CD8-positive, alpha-beta memory T cell (primary cell): ENCODE measurements at regions not wholly inside any gene's neighbourhood (a gene's known extent, or its start where the extent isn't known, plus 50 kb on each side); places are given as distances from the start of the nearest gene placed in this dataset.
"Not testable (repeated sequence)": the region's sequence is repeated elsewhere in the genome, so short reads cannot be mapped to it uniquely, and the experiment has no call there.

ENCODE experiments used
- CTCF ChIA-PET: fragments of 350-600 bp; sonication (Branson Sonifier 250); formaldehyde crosslinking; loops from one replicate; lab custom pipeline; 2021; ENCODE audit warnings: antibody characterized with exemption; lab: Charles Lee
- POLR2A ChIA-PET: fragments of 350-600 bp; sonication (Branson Sonifier 250); formaldehyde crosslinking; loops from one replicate; lab custom pipeline; 2021; ENCODE audit warnings: antibody characterized with exemption; lab: Charles Lee
- DNase-seq, 5 donors: peaks; one replicate each; pipeline versions ENCODE4 v3.0.0 to v3.0.0-alpha.2; 2020 to 2022; ENCODE audit warnings: mixed read lengths in 1 of 5
- H3K27ac ChIP-seq: one replicate; pipeline ENCODE4 v1.7.0; 2013; ENCODE audit warnings: low read depth, mild to moderate bottlenecking, low read length, moderate library complexity
- H3K27me3 ChIP-seq: 2 replicates; pipeline ENCODE4 v1.7.0; 2013; ENCODE audit warnings: low read length, mild to moderate bottlenecking; ENCODE audit not compliant: insufficient read depth, poor library complexity, severe bottlenecking
- H3K36me3 ChIP-seq: 2 replicates; pipeline ENCODE4 v1.7.0; 2013; ENCODE audit warnings: mild to moderate bottlenecking, low read length, moderate library complexity; ENCODE audit not compliant: insufficient read depth
- H3K4me1 ChIP-seq: 2 replicates; pipeline ENCODE4 v1.7.0; 2013; ENCODE audit warnings: mild to moderate bottlenecking, low read length, moderate library complexity; ENCODE audit not compliant: insufficient read depth
- H3K4me3 ChIP-seq: 2 replicates; pipeline ENCODE4 v1.7.0; 2013; ENCODE audit warnings: mild to moderate bottlenecking, low read length
- H3K9me3 ChIP-seq: 2 replicates; pipeline ENCODE4 v1.7.0; 2013; ENCODE audit warnings: mild to moderate bottlenecking, low read length
- H3K27ac Mint-ChIP-seq, 8 donors: one replicate each; pipeline ENCODE4 v1.8.0; 2020 to 2021; ENCODE audit warnings: mixed read lengths in 8 of 8, mild to moderate bottlenecking in 6 of 8, inconsistent platforms in 3 of 8, moderate library complexity in 3 of 8
- H3K27me3 Mint-ChIP-seq, 2 donors: one replicate each; pipeline ENCODE4 v1.8.0; 2020 to 2021; ENCODE audit warnings: mixed read lengths in 2 of 2, mild to moderate bottlenecking in 1 of 2, moderate library complexity in 1 of 2
- H3K36me3 Mint-ChIP-seq, 3 donors: one replicate each; pipeline ENCODE4 v1.8.0; 2020 to 2021; ENCODE audit warnings: mixed read lengths in 3 of 3, inconsistent platforms in 1 of 3, mild to moderate bottlenecking in 1 of 3
- H3K4me1 Mint-ChIP-seq, 3 donors: one replicate each; pipeline ENCODE4 v1.8.0; 2020 to 2021; ENCODE audit warnings: mixed read lengths in 3 of 3, inconsistent platforms in 1 of 3, mild to moderate bottlenecking in 1 of 3
- H3K4me3 Mint-ChIP-seq, 7 donors: one replicate each; pipeline ENCODE4 v1.8.0; 2020 to 2021; ENCODE audit warnings: mixed read lengths in 7 of 7, mild to moderate bottlenecking in 6 of 7, moderate library complexity in 4 of 7, inconsistent platforms in 2 of 7
- H3K9me3 Mint-ChIP-seq, 5 donors: one replicate each; pipeline ENCODE4 v1.8.0; 2020 to 2022; ENCODE audit warnings: mixed read lengths in 5 of 5, mild to moderate bottlenecking in 3 of 5, moderate library complexity in 2 of 5, inconsistent platforms in 1 of 5

GRCh38 chr21:25437465-25437864, 169.8 kb downstream of the MRPL39 start:
- CTCF ChIA-PET, DNase-seq, H3K27ac Mint-ChIP-seq, H3K27ac ChIP-seq, H3K36me3 ChIP-seq, H3K9me3 ChIP-seq, H3K4me3 ChIP-seq, H3K27me3 Mint-ChIP-seq, POLR2A ChIA-PET, H3K36me3 Mint-ChIP-seq, H3K4me1 Mint-ChIP-seq, H3K9me3 Mint-ChIP-seq, H3K4me3 Mint-ChIP-seq, H3K27me3 ChIP-seq, H3K4me1 ChIP-seq: not testable (repeated sequence)

GRCh38 chr21:25428537-25428936, 178.7 kb downstream of the MRPL39 start:
- H3K4me3 Mint-ChIP-seq = no peak overlapping the region

GRCh38 chr21:25427828-25428227, 179.5 kb downstream of the MRPL39 start:
- peaks cover 1 to 29% (median 7%) of the 10 kb centered on the region in 3 donors for H3K4me1 Mint-ChIP-seq
- H3K36me3 Mint-ChIP-seq = no peaks in the 10 kb centered on the region
- H3K4me3 Mint-ChIP-seq = no peak overlapping the region
- no peak overlapping the region for H3K27ac Mint-ChIP-seq
- Histone ChIP-seq H3K4me1 (no peaks in the 10 kb centered on the region), H3K4me3 (no peak overlapping the region), H3K27me3 (no peaks in the 10 kb centered on the region), H3K36me3 (no peaks in the 10 kb centered on the region), H3K27ac (no peak overlapping the region), H3K9me3 (no peaks in the 10 kb centered on the region)
- ChIA-PET POLR2A (no interaction called here), CTCF (no interaction called here)
- H3K27me3 Mint-ChIP-seq = peaks cover 0 to 27% of the 10 kb centered on the region in 2 donors
- DNase-seq = no peak
- H3K9me3 Mint-ChIP-seq = no peaks in the 10 kb centered on the region

More at GRCh38 chr21:25428537-25428936, 178.7 kb downstream of the MRPL39 start:
- H3K9me3 Mint-ChIP-seq = no peaks in the 10 kb centered on the region
- CTCF ChIA-PET = no interaction called here
- no peaks in the 10 kb centered on the region for H3K27me3 ChIP-seq
- no peaks in the 10 kb centered on the region for H3K36me3 Mint-ChIP-seq
- no peak for DNase-seq
- POLR2A ChIA-PET = no interaction called here
- no peaks in the 10 kb centered on the region for H3K4me1 ChIP-seq
- H3K9me3 ChIP-seq = no peaks in the 10 kb centered on the region
- H3K4me3 ChIP-seq = no peak overlapping the region
- no peak overlapping the region for H3K27ac Mint-ChIP-seq
- no peaks in the 10 kb centered on the region for H3K36me3 ChIP-seq
- H3K27ac ChIP-seq = no peak overlapping the region
- peaks cover 0 to 22% of the 10 kb centered on the region in 2 donors for H3K27me3 Mint-ChIP-seq
- peaks cover 1 to 29% (median 7%) of the 10 kb centered on the region in 3 donors for H3K4me1 Mint-ChIP-seq

- no peaks in the 10 kb centered on the region for H3K36me3 ChIP-seq
- ChIA-PET CTCF (no interaction called here), POLR2A (no interaction called here)
- Mint-ChIP-seq H3K9me3 (no peaks in the 10 kb centered on the region), H3K4me1 (peaks cover 6 to 34% (median 12%) of the 10 kb centered on the region in 3 donors), H3K27ac (no peak overlapping the region), H3K4me3 (no peak overlapping the region), H3K27me3 (peaks cover 0 to 30% of the 10 kb centered on the region in 2 donors), H3K36me3 (no peaks in the 10 kb centered on the region)
- no peaks in the 10 kb centered on the region for H3K4me1 ChIP-seq
- H3K27ac ChIP-seq = no peak overlapping the region
- H3K4me3 ChIP-seq = no peak overlapping the region
- DNase-seq = no peak
- no peaks in the 10 kb centered on the region for H3K27me3 ChIP-seq
- H3K9me3 ChIP-seq = no peaks in the 10 kb centered on the region
Measured at GRCh38 chr21:25426580-25426979, 180.7 kb downstream of the MRPL39 start.

GRCh38 chr21:25425156-25425555, 182.1 kb downstream of the MRPL39 start:
- ChIA-PET CTCF (no interaction called here), POLR2A (no interaction called here)
- no peaks in the 10 kb centered on the region for H3K36me3 ChIP-seq
- Mint-ChIP-seq H3K27me3 (peaks cover 0 to 30% of the 10 kb centered on the region in 2 donors), H3K27ac (no peak overlapping the region), H3K4me1 (peaks cover 13 to 46% (median 21%) of the 10 kb centered on the region in 3 donors), H3K4me3 (no peak overlapping the region), H3K36me3 (no peaks in the 10 kb centered on the region), H3K9me3 (no peaks in the 10 kb centered on the region)
- no peak overlapping the region for H3K27ac ChIP-seq
- H3K4me1 ChIP-seq = peaks cover 6% of the 10 kb centered on the region
- DNase-seq = no peak
- no peaks in the 10 kb centered on the region for H3K9me3 ChIP-seq
- no peak overlapping the region for H3K4me3 ChIP-seq
- H3K27me3 ChIP-seq = no peaks in the 10 kb centered on the region

- no peaks in the 10 kb centered on the region for H3K36me3 Mint-ChIP-seq
- H3K4me3 Mint-ChIP-seq = no peak overlapping the region
- H3K27me3 Mint-ChIP-seq = peaks cover 0 to 30% of the 10 kb centered on the region in 2 donors
- CTCF ChIA-PET = no interaction called here
- Histone ChIP-seq H3K27ac (no peak overlapping the region), H3K36me3 (no peaks in the 10 kb centered on the region), H3K4me3 (no peak overlapping the region), H3K4me1 (peaks cover 6% of the 10 kb centered on the region), H3K27me3 (no peaks in the 10 kb centered on the region), H3K9me3 (no peaks in the 10 kb centered on the region)
- POLR2A ChIA-PET = no interaction called here
- H3K27ac Mint-ChIP-seq = no peak overlapping the region
- DNase-seq = no peak
- H3K9me3 Mint-ChIP-seq = no peaks in the 10 kb centered on the region
- peaks cover 13 to 52% (median 21%) of the 10 kb centered on the region in 3 donors for H3K4me1 Mint-ChIP-seq
Measured at GRCh38 chr21:25424634-25425033, 182.6 kb downstream of the MRPL39 start.

- Histone ChIP-seq H3K36me3 (no peaks in the 10 kb centered on the region), H3K4me1 (peaks cover 6% of the 10 kb centered on the region), H3K27me3 (no peaks in the 10 kb centered on the region), H3K27ac (no peak overlapping the region), H3K4me3 (no peak overlapping the region), H3K9me3 (no peaks in the 10 kb centered on the region)
- CTCF ChIA-PET = no interaction called here
- H3K9me3 Mint-ChIP-seq = no peaks in the 10 kb centered on the region
- H3K36me3 Mint-ChIP-seq = no peaks in the 10 kb centered on the region
- H3K27ac Mint-ChIP-seq = peak overlapping the region in 1 of 8 donors; percentile 40
- no peak for DNase-seq
- peaks cover 0 to 27% of the 10 kb centered on the region in 2 donors for H3K27me3 Mint-ChIP-seq
- POLR2A ChIA-PET = no interaction called here
- peaks cover 13 to 50% (median 21%) of the 10 kb centered on the region in 3 donors for H3K4me1 Mint-ChIP-seq
- H3K4me3 Mint-ChIP-seq = no peak overlapping the region
Measured at GRCh38 chr21:25424048-25424447, 183.2 kb downstream of the MRPL39 start.

- H3K36me3 Mint-ChIP-seq = no peaks in the 10 kb centered on the region
- peaks cover 0 to 27% of the 10 kb centered on the region in 2 donors for H3K27me3 Mint-ChIP-seq
- ChIA-PET CTCF (interaction anchor here (1.8 kb wide), 1 partner anchor 8 kb away, joined by 3 read pairs; no protein-coding TSS in a partner anchor), POLR2A (no interaction called here)
- no peak for DNase-seq
- Histone ChIP-seq H3K36me3 (no peaks in the 10 kb centered on the region), H3K27ac (no peak overlapping the region), H3K9me3 (no peaks in the 10 kb centered on the region), H3K27me3 (no peaks in the 10 kb centered on the region), H3K4me1 (peaks cover 6% of the 10 kb centered on the region), H3K4me3 (no peak overlapping the region)
- H3K4me1 Mint-ChIP-seq = peaks cover 12 to 41% (median 14%) of the 10 kb centered on the region in 3 donors
- H3K4me3 Mint-ChIP-seq = no peak overlapping the region
- no peaks in the 10 kb centered on the region for H3K9me3 Mint-ChIP-seq
- peak overlapping the region in 2 of 8 donors; percentile 48 to 65 for H3K27ac Mint-ChIP-seq
Measured at GRCh38 chr21:25422610-25423608, 184.4 kb downstream of the MRPL39 start.
